ENCODE measurements at regions not wholly inside any gene's neighbourhood (a gene's known extent, or its start where the extent isn't known, plus 50 kb on each side); places are given as distances from the start of the nearest gene placed in this dataset.
A peak's percentile ranks its signal among the peaks of the same experiment; 100 is the strongest.
"Not testable (repeated sequence)": the region's sequence is repeated elsewhere in the genome, so short reads cannot be mapped to it uniquely, and the experiment has no call there.

- Histone ChIP-seq H3K9ac (ENCODE audit: low read depth, low read length) (no peak overlapping the region), H3K36me3 (ENCODE audit: control insufficient read depth, insufficient read depth, low read length) (no peaks in the 10 kb centered on the region), H3K4me3 (ENCODE audit: low read depth, low read length) (no peak overlapping the region), H3K4me1 (ENCODE audit: control insufficient read depth, insufficient read depth, low read length) (no peaks in the 10 kb centered on the region), H3K27me3 (ENCODE audit: control insufficient read depth, insufficient read depth, low read length) (no peaks in the 10 kb centered on the region), H3K9me3 (ENCODE audit: control insufficient read depth, insufficient read depth, low read length) (no peaks in the 10 kb centered on the region)
Observed at GRCh38 chr1:81287411-81288080, 513.2 kb upstream of the ADGRL2 start.

GRCh38 chr1:81270051-81270450, 530.7 kb upstream of the ADGRL2 start:
- Histone ChIP-seq H3K27me3 (ENCODE audit: control insufficient read depth, insufficient read depth, low read length) (no peaks in the 10 kb centered on the region), H3K4me3 (ENCODE audit: low read depth, low read length) (no peak overlapping the region), H3K9ac (ENCODE audit: low read depth, low read length) (no peak overlapping the region), H3K36me3 (ENCODE audit: control insufficient read depth, insufficient read depth, low read length) (no peaks in the 10 kb centered on the region), H3K4me1 (ENCODE audit: control insufficient read depth, insufficient read depth, low read length) (peaks cover 9% of the 10 kb centered on the region), H3K9me3 (ENCODE audit: control insufficient read depth, insufficient read depth, low read length) (no peaks in the 10 kb centered on the region)

DNA sequence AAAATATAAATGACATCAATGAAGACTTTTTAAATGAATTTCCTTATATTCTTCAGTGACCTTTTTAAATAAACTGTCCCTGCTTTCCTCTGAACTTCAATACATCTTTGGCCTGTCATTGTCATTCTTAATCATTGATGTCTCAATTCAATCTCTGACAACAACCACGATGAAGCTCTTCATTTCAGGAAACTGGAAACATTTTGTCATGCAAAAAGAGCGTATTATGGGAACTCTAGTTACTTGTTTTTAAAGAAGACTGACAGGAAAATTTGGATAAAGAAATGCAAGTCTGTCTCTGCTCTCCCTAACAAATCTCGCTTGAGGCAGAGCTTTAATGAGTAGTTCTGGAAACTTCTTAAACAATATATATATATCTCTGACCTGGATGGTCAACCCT, 535.8 kb upstream of the ADGRL2 start:
- H3K27me3 ChIP-seq (ENCODE audit: control insufficient read depth, insufficient read depth, low read length), result no peaks in the 10 kb centered on the region
- H3K36me3 ChIP-seq (ENCODE audit: control insufficient read depth, insufficient read depth, low read length), result no peaks in the 10 kb centered on the region
- no peak overlapping the region for H3K4me3 ChIP-seq (ENCODE audit: low read depth, low read length)
- no peak overlapping the region for H3K9ac ChIP-seq (ENCODE audit: low read depth, low read length)
- no peaks in the 10 kb centered on the region for H3K9me3 ChIP-seq (ENCODE audit: control insufficient read depth, insufficient read depth, low read length)
- H3K4me1 ChIP-seq (ENCODE audit: control insufficient read depth, insufficient read depth, low read length), result peaks cover 13% of the 10 kb centered on the region

DNA sequence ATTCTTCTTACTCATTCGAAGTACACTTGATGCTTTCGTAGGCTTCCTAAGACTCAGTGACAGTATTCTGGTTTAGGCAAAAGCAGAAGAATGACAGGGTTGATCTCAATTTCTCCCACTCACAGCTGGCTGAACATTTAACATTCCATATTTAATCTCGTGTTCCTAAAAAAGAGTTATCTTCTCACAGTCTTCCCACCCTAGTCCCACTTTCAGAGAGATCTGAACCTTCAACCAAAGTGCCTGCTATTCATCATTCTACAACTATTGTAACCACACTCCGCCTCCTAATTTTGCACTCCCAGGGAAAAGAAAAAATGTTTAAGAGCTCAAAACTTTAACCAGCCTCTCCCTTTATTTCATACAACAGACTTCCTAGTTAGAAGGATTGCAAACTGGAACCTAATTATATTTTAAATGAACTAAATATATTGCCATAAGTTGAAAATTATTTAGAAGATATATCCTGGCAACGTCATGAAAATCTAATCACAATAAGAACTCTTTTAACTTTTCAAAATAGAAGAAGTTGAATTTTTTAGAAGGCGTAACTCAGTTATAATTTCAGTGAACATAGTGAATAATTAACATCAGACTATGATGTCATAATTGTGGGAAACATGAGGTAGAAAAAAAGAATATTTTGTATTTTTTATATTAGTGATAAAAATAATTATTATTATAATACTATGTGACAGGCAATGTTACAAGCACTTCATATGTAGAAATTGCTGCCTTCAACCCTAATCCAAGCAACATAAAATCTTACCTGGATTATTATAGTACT, 540.9 kb upstream of the ADGRL2 start:
- no peak overlapping the region for H3K9ac ChIP-seq (ENCODE audit: low read depth, low read length)
- H3K9me3 ChIP-seq (ENCODE audit: control insufficient read depth, insufficient read depth, low read length), result no peaks in the 10 kb centered on the region
- H3K4me1 ChIP-seq (ENCODE audit: control insufficient read depth, insufficient read depth, low read length), result peaks cover 14% of the 10 kb centered on the region
- H3K27me3 ChIP-seq (ENCODE audit: control insufficient read depth, insufficient read depth, low read length), result no peaks in the 10 kb centered on the region
- H3K36me3 ChIP-seq (ENCODE audit: control insufficient read depth, insufficient read depth, low read length), result no peaks in the 10 kb centered on the region
- no peak overlapping the region for H3K4me3 ChIP-seq (ENCODE audit: low read depth, low read length)

GRCh38 chr1:81254560-81254959, 546.2 kb upstream of the ADGRL2 start:
- H3K27me3 ChIP-seq (ENCODE audit: control insufficient read depth, insufficient read depth, low read length), result no peaks in the 10 kb centered on the region

GRCh38 chr1:81254068-81254467, 546.7 kb upstream of the ADGRL2 start:
- no peaks in the 10 kb centered on the region for H3K27me3 ChIP-seq (ENCODE audit: control insufficient read depth, insufficient read depth, low read length)
- H3K9ac ChIP-seq (ENCODE audit: low read depth, low read length), result no peak overlapping the region

More at GRCh38 chr1:81254560-81254959, 546.2 kb upstream of the ADGRL2 start:
- no peaks in the 10 kb centered on the region for H3K36me3 ChIP-seq (ENCODE audit: control insufficient read depth, insufficient read depth, low read length)
- no peak overlapping the region for H3K9ac ChIP-seq (ENCODE audit: low read depth, low read length)
- peaks cover 33% of the 10 kb centered on the region for H3K4me1 ChIP-seq (ENCODE audit: control insufficient read depth, insufficient read depth, low read length)
- no peak overlapping the region for H3K4me3 ChIP-seq (ENCODE audit: low read depth, low read length)
- no peaks in the 10 kb centered on the region for H3K9me3 ChIP-seq (ENCODE audit: control insufficient read depth, insufficient read depth, low read length)

GRCh38 chr1:81252471-81253151, 548.1 kb upstream of the ADGRL2 start:
- Histone ChIP-seq H3K4me3 (ENCODE audit: low read depth, low read length) (no peak overlapping the region), H3K9ac (ENCODE audit: low read depth, low read length) (no peak overlapping the region), H3K9me3 (ENCODE audit: control insufficient read depth, insufficient read depth, low read length) (no peaks in the 10 kb centered on the region), H3K4me1 (ENCODE audit: control insufficient read depth, insufficient read depth, low read length) (peaks cover 27% of the 10 kb centered on the region), H3K27me3 (ENCODE audit: control insufficient read depth, insufficient read depth, low read length) (no peaks in the 10 kb centered on the region), H3K36me3 (ENCODE audit: control insufficient read depth, insufficient read depth, low read length) (peaks cover 8% of the 10 kb centered on the region)

More at GRCh38 chr1:81254068-81254467, 546.7 kb upstream of the ADGRL2 start:
- Histone ChIP-seq H3K9me3 (ENCODE audit: control insufficient read depth, insufficient read depth, low read length) (no peaks in the 10 kb centered on the region), H3K36me3 (ENCODE audit: control insufficient read depth, insufficient read depth, low read length) (no peaks in the 10 kb centered on the region), H3K4me3 (ENCODE audit: low read depth, low read length) (no peak overlapping the region), H3K4me1 (ENCODE audit: control insufficient read depth, insufficient read depth, low read length) (peaks cover 30% of the 10 kb centered on the region)

DNA sequence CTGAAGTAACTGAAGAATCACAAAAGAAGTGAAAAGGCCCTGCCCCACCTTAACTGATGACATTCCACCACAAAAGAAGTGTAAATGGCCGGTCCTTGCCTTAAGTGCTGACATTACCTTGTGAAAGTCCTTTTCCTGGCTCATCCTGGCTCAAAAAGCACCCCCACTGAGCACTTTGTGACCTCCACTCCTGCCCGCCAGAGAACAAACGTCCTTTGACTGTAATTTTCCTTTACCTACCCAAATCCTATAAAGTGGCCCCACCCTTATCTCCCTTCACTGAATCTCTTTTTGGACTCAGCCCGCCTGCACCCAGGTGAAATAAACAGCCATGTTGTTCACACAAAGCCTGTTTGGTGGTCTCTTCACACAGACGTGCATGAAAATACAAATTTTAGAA, 549.9 kb upstream of the ADGRL2 start:
- Histone ChIP-seq H3K4me1 (ENCODE audit: control insufficient read depth, insufficient read depth, low read length) (peaks cover 25% of the 10 kb centered on the region), H3K4me3 (ENCODE audit: low read depth, low read length) (peak overlapping the region; percentile 39), H3K9ac (ENCODE audit: low read depth, low read length) (peak overlapping the region; percentile 87), H3K36me3 (ENCODE audit: control insufficient read depth, insufficient read depth, low read length) (peaks cover 12% of the 10 kb centered on the region)
- not testable (repeated sequence) for H3K27me3 ChIP-seq (ENCODE audit: control insufficient read depth, insufficient read depth, low read length); H3K9me3 ChIP-seq (ENCODE audit: control insufficient read depth, insufficient read depth, low read length)

GRCh38 chr1:81245084-81245715, 555.5 kb upstream of the ADGRL2 start:
- Histone ChIP-seq H3K9ac (ENCODE audit: low read depth, low read length) (peak overlapping the region; percentile 96), H3K36me3 (ENCODE audit: control insufficient read depth, insufficient read depth, low read length) (peaks cover 12% of the 10 kb centered on the region), H3K4me1 (ENCODE audit: control insufficient read depth, insufficient read depth, low read length) (peaks cover 37% of the 10 kb centered on the region), H3K4me3 (ENCODE audit: low read depth, low read length) (peak overlapping the region; percentile 77)
- H3K27me3 ChIP-seq (ENCODE audit: control insufficient read depth, insufficient read depth, low read length); H3K9me3 ChIP-seq (ENCODE audit: control insufficient read depth, insufficient read depth, low read length): not testable (repeated sequence)

- H3K4me1 ChIP-seq (ENCODE audit: control insufficient read depth, insufficient read depth, low read length), result peaks cover 42% of the 10 kb centered on the region
- H3K9ac ChIP-seq (ENCODE audit: low read depth, low read length); H3K4me3 ChIP-seq (ENCODE audit: low read depth, low read length); H3K9me3 ChIP-seq (ENCODE audit: control insufficient read depth, insufficient read depth, low read length); H3K27me3 ChIP-seq (ENCODE audit: control insufficient read depth, insufficient read depth, low read length): not testable (repeated sequence)
- H3K36me3 ChIP-seq (ENCODE audit: control insufficient read depth, insufficient read depth, low read length), result peaks cover 12% of the 10 kb centered on the region
Observed at GRCh38 chr1:81244612-81245011, 556.1 kb upstream of the ADGRL2 start.

DNA sequence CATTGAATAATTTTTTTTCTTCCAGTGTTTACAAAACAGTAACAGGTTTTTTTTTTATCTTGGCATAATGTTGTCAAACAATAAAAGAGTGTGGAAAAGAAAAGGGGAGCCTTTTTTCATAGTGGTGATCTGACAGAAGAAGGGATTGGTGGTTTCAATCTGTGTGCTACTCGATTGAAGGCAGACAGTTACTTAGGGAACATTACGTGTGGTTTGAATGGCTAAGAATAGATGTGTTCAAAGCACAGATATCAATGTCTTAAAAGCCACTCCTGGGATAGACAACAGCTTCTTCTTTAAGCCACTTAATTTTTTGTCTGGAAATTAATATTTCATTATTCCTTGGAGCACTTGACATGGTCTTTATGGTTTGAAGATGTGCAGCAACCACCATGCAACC, 558.6 kb upstream of the ADGRL2 start:
- H3K4me3 ChIP-seq (ENCODE audit: low read depth, low read length), result no peak overlapping the region
- H3K4me1 ChIP-seq (ENCODE audit: control insufficient read depth, insufficient read depth, low read length), result peaks cover 61% of the 10 kb centered on the region
- H3K36me3 ChIP-seq (ENCODE audit: control insufficient read depth, insufficient read depth, low read length), result peaks cover 4% of the 10 kb centered on the region
- H3K9ac ChIP-seq (ENCODE audit: low read depth, low read length), result no peak overlapping the region
- H3K9me3 ChIP-seq (ENCODE audit: control insufficient read depth, insufficient read depth, low read length), result no peaks in the 10 kb centered on the region
- H3K27me3 ChIP-seq (ENCODE audit: control insufficient read depth, insufficient read depth, low read length), result no peaks in the 10 kb centered on the region

All from iPS-15b (cell line).